ENCODE measurements at regions not wholly inside any gene's neighbourhood (a gene's known extent, or its start where the extent isn't known, plus 50 kb on each side); places are given as distances from the start of the nearest gene placed in this dataset.

DNA sequence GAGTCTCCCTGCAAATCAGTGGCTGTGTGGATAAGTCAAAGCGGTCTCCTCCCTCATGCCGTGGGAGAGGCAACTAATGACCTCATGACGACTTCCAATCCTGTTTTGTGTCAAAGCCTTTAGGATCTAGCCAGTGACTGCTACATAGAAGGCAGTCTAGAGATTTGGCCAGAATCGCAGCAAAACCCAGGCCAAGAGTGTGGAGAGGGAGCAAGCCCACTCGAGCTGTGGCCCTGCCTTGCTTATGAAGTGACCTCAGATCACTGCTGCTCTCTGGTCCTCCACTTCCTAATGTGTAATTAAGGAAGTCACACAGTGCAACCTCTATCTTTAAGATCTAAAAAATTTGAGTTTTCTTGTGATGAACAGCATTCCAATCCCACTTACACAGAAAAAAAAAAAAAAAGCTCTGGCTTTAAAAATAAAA lies 296.7 kb upstream of the KLF6 start:
- intact Hi-C loops (cut with DNase I) = no loop called here
- DNase-seq = no peak

GRCh38 chr10:4080225-4080805 lies 295.3 kb upstream of the KLF6 start:
- intact Hi-C loops (cut with DNase I) = no loop called here
- DNase-seq = no peak

DNA sequence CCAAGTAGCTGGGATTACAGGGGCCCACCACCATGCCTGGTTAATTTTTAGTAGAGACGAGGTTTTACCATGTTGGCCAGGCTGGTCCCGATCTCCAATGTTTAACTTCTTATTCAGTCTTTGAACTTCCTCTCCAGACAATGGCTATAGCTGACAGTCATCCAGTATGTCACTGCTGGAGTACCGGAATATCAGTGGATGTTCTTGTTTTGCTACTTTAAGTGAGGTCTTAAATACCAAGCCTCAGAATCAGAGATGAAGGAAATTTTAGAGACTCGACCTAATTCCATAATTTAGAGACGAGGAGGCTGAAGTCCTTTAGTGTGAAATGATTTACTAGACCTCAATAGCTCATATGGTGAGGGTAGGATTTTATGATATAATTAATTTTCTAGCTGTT lies 294.8 kb upstream of the KLF6 start:
- intact Hi-C loops (cut with DNase I) = no loop called here
- DNase-seq = no peak

DNA sequence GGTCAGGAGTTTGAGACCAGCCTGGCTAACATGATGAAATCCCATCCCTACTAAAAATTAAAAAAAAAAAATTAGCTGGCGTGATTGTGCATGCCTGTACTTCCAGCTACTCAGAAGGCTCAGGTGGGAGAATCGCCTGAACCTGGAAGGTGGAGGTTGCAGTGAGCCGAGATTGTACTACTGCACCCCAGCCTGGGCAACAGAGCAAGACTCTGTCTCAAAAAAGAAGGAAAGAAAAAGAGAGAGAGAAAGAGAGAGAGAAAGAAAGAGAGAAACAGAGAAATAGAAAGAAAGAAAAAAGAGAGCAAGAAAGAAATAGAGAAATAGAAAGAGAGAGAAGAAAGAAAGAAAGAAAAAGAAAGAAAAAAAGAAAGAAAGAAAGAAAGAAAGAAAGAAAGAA lies 292.8 kb upstream of the KLF6 start:
- intact Hi-C loops (cut with DNase I) = no loop called here

GRCh38 chr10:4076983-4077382 lies 292.0 kb upstream of the KLF6 start:
- intact Hi-C loops (cut with DNase I) = no loop called here
- no peak for DNase-seq

More for the DNA sequence above, 292.8 kb upstream of the KLF6 start:
- no peak for DNase-seq

DNA sequence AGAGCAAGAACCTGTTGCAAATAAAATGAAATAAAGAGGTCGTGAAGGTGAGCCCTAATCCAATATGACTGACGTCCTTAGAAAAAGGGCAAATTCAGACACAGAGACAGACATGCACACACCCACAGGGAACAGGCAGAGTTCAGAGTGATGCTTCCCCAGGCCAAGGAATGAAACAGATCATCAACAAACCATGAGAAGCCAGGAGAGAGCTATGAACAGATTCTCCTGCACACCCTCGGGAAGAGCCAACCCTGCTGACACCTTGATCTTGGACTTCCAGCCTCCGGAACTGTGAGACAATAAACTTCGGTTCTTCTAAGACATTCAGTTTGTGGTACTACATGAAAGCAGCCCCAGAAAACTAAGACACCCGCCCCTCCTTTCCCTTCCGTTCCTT lies 290.4 kb upstream of the KLF6 start:
- no peak for DNase-seq
- intact Hi-C loops (cut with DNase I) = no loop called here

GRCh38 chr10:4074545-4075407 lies 289.8 kb upstream of the KLF6 start:
- DNase-seq = no peak
- intact Hi-C loops (cut with DNase I) = no loop called here

DNA sequence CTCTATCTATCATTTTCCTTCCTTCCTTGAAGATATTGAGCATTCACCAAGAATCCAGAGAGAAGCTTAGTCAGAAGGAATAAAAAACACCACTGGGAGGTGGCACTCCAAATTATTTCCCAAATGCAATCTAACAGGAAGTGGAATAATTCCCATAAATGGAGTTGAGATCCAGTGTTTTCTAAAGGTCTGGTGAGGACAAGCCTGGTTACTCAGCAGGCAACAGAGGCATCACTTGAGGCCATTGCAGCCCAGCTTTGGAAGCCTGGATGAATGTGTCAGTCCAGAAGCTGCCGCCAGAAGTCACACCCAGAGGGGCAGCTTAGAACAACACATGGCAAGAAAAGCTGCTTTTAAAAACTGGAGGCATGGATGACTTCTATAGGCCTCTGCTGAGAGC lies 288.9 kb upstream of the KLF6 start:
- no peak for DNase-seq
- intact Hi-C loops (cut with DNase I) = no loop called here

DNA sequence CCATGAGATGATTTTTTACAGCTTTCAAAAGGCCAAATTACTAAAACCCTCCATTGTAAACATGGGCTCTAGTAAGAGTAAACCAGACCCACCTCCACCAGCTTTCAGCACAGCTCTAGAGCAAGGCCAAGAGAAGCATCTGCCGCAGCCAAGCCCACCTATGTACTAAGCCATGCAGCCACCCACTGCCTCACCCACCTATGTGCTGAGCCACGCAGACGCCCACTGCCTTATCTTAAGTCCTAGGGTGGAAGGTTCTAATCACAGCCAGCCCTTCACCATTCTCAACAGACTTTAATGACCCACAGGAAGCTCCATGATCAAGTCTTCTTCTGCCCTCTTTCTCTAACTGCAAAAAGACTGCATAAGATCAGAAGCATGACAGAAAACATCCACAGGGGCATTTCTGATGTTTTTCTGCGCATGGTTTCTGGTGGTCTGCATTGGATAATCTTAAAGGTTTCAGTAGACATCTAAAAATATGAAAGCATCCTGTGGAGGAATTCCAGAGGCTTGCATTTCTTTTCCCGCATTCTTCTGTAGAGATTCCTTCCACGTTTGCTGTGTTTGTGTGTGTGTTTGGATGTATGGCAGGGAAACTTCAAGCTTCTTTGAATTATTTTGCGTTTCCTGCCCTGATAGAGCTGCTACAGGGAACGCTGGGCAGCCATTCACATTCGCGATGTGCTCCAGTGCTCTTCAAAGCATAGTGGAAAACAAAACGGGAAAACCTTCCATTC lies 286.1 kb upstream of the KLF6 start:
- DNase-seq = no peak
- intact Hi-C loops (cut with DNase I) = no loop called here

GRCh38 chr10:4070184-4070583 lies 285.2 kb upstream of the KLF6 start:
- intact Hi-C loops (cut with DNase I) = no loop called here
- DNase-seq = no peak

GRCh38 chr10:4069491-4069890 lies 284.5 kb upstream of the KLF6 start:
- intact Hi-C loops (cut with DNase I) = no loop called here
- no peak for DNase-seq

DNA sequence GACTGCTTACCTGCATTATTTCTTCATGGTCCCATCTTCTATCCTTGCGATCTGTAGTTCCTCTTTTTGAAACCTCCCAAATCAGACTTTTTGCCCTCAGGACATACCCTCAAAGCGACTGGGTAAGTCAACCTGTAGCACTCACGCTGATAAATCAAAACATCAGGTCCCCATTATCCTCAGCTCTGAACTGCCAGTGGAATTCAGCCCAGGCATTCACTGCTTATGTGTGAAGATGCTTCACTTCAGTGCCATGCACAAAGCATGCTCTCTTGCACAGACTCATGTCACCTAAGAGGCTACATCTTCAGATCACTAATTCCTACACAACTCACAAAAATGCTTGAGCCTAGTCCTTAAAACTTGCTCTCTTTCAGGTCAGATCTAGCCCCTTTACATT lies 283.6 kb upstream of the KLF6 start:
- no peak for DNase-seq
- intact Hi-C loops (cut with DNase I) = no loop called here

- DNase-seq = no peak
- intact Hi-C loops (cut with DNase I) = no loop called here
Observed at GRCh38 chr10:4067931-4068561, 283.0 kb upstream of the KLF6 start.

- intact Hi-C loops (cut with DNase I) = no loop called here
Observed at GRCh38 chr10:4067531-4067930, 282.5 kb upstream of the KLF6 start.

GRCh38 chr10:4066581-4067390 lies 281.8 kb upstream of the KLF6 start:
- DNase-seq = no peak
- intact Hi-C loops (cut with DNase I) = no loop called here

More at GRCh38 chr10:4067531-4067930, 282.5 kb upstream of the KLF6 start:
- no peak for DNase-seq

GRCh38 chr10:4064489-4064888 lies 279.5 kb upstream of the KLF6 start:
- intact Hi-C loops (cut with DNase I) = no loop called here

GRCh38 chr10:4063717-4064116 lies 278.7 kb upstream of the KLF6 start:
- intact Hi-C loops (cut with DNase I) = no loop called here
- DNase-seq = no peak

More at GRCh38 chr10:4064489-4064888, 279.5 kb upstream of the KLF6 start:
- no peak for DNase-seq

DNA sequence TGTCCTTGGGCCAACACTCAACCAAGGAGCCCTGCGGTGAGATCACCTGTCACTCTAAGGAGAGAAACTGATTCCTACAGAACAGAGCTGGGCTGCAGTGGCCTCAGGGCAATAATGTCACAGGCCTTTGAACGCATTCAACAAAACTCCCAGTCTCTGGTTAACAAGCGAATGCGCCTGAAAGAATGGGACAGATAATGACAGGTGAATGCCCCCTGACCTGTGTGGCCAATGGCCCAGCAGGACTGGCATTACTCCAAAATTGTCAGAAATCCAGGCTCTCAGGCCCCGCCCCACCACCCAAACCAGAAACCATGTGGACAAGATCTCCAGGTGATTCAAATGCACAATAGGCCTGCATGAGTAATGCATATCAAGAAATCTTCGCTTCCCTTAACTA lies 277.7 kb upstream of the KLF6 start:
- intact Hi-C loops (cut with DNase I) = no loop called here
- no peak for DNase-seq

- intact Hi-C loops (cut with DNase I) = no loop called here
- DNase-seq = no peak
Observed at GRCh38 chr10:4062072-4062471, 277.1 kb upstream of the KLF6 start.

DNA sequence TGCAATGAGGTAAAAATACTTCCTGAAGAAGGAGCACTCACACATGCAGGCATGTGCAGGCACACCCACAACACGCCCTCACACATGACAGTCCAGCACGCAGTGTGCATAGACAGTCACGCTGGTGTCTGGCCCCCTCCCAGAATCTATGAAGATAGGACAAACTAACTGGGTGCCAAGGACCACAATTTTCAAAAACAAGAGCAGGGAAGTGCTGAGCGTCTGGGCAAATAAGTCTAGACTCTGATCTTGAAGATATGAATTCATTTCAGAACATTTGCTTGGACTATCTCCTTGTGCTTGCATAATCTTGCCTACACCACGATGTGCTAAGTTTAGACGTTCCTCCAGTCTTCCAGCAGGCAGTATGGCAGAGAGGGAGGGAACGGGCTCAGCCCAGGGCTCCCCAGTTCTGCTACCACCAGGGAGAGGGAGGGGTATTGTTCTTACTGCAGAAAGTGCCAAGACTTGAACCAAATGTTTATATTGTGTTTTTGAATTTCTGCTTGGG lies 276.5 kb upstream of the KLF6 start:
- DNase-seq = peak in 7 of 10 donors; percentile 28 to 91 (median 53)
- intact Hi-C loops (cut with DNase I) = no loop called here
